ENCODE measurements at regions not wholly inside any gene's neighbourhood (a gene's known extent, or its start where the extent isn't known, plus 50 kb on each side); places are given as distances from the start of the nearest gene placed in this dataset.

DNA sequence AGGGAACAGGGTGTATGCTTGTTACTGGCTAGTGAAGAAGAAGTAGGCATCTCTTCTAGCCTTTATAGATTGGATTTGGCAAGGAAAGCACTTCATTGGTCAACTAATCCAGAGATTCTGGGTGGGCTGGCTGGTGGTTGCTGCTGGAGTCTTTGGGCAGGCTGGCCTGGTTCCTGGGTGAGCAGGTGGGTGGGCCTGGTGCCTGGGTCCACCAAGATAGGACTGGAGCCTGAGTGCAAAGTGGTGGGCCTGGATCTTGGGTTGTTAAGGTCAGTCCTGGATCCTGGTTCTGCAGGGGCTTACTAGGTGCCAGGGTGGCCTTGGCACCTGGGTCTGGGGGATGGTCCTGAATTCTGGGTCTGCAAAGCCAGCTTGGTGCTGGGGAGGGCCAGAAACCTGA, 482.4 kb upstream of the GHITM start:
- DNase-seq (ENCODE audit: low read depth in 2 of 2): no peak
- TF ChIP-seq, protein P1, sequence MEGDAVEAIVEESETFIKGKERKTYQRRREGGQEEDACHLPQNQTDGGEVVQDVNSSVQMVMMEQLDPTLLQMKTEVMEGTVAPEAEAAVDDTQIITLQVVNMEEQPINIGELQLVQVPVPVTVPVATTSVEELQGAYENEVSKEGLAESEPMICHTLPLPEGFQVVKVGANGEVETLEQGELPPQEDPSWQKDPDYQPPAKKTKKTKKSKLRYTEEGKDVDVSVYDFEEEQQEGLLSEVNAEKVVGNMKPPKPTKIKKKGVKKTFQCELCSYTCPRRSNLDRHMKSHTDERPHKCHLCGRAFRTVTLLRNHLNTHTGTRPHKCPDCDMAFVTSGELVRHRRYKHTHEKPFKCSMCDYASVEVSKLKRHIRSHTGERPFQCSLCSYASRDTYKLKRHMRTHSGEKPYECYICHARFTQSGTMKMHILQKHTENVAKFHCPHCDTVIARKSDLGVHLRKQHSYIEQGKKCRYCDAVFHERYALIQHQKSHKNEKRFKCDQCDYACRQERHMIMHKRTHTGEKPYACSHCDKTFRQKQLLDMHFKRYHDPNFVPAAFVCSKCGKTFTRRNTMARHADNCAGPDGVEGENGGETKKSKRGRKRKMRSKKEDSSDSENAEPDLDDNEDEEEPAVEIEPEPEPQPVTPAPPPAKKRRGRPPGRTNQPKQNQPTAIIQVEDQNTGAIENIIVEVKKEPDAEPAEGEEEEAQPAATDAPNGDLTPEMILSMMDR (IDR thresholded peaks at IDR 0.05; ENCODE audit: low read depth, low read length): no peak
- no peak overlapping the region for H3K4me3 ChIP-seq (replicated peaks in 1 of 2; ENCODE audit: low read depth in 2 of 2, low read length in 2 of 2)

DNA sequence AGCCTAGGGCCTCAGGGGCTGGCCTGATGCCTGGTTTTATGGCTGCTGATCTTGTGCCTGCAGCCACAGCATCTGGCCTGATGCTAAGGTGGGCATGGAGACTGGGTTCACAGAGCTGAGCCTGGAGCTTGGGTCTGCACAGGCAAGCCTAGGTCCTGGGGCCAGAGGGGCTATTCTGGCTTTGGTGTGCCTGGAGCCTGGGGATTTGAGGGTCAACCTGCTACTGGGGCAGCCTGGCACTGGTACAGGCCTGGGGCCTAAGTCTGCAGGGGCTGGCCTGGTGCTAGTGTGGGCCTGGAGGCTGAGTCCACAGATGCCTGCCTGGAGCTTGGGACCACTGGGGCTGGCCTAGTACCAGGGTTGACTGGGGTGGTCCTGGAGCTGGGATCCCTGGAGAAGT, 481.8 kb upstream of the GHITM start:
- H3K4me3 ChIP-seq (replicated peaks in 1 of 2; ENCODE audit: low read depth in 2 of 2, low read length in 2 of 2): no peak overlapping the region
- DNase-seq (ENCODE audit: low read depth in 2 of 2): no peak
- TF ChIP-seq, protein P1 (IDR thresholded peaks at IDR 0.05; ENCODE audit: low read depth, low read length): no peak

DNA sequence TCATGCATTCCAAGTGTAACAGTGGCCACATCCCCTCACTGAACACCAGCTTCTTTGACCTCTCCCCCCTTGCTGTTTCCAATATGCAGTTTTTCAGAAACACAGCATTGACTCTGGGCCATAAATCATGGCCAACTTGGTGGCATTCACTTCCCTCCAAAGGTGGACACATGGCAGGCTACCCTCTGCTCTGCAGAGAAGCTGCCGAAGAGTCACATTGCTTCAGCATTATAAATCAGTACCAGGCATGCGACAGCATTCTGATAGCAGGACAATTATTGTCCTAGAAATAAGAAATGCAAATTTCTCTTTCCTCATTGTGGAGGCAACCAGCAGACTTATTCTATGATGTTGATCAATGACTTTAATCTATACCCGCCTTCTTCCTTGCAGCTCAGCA, 475.4 kb upstream of the GHITM start:
- TF ChIP-seq, protein P1 (IDR thresholded peaks at IDR 0.05; ENCODE audit: low read depth, low read length): no peak
- no peak overlapping the region for H3K4me3 ChIP-seq (replicated peaks in 1 of 2; ENCODE audit: low read depth in 2 of 2, low read length in 2 of 2)
- DNase-seq (ENCODE audit: low read depth in 2 of 2): no peak

DNA sequence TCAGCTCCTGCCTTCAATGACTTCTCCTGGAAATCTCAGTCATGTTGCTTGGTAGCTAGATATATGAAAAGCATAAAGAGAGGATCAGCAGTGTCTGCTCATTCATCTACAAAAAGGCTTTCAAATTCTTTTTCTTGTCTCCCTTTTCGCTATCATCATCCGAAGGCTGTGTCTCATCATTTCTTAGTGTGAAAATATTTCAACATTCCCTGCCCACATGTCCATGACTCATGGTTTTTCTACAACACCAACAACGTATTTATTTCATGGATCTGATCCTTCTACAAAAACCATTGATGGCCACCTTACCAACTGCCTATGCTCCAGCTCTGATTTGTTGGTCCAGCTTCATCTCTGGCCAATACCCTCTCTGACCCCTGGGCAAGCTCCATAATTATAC, 472.5 kb upstream of the GHITM start:
- TF ChIP-seq, protein P1 (IDR thresholded peaks at IDR 0.05; ENCODE audit: low read depth, low read length): no peak
- H3K4me3 ChIP-seq (replicated peaks in 1 of 2; ENCODE audit: low read depth in 2 of 2, low read length in 2 of 2): no peak overlapping the region

DNA sequence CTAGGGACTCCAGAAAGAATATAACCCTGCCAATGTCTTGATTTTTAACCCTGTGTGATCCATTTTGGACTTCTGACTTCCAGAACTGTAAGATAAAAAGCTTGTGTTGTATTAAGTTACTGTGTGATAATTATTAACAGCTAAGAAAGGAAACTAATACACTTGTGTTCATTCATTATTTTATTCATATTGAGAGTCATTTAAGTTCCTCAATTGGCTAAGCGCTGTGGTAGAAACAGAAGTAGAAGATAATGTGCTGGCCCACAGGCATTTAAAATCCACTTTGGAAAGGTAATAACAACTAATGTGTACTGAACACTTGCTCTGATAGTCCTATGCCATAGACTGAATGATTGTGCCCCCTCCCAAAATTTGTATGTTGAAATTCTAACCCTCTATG, 471.7 kb upstream of the GHITM start:
- DNase-seq (ENCODE audit: low read depth in 2 of 2): no peak
- no peak overlapping the region for H3K4me3 ChIP-seq (replicated peaks in 1 of 2; ENCODE audit: low read depth in 2 of 2, low read length in 2 of 2)
- TF ChIP-seq, protein P1 (IDR thresholded peaks at IDR 0.05; ENCODE audit: low read depth, low read length): no peak

More for the DNA sequence above, 472.5 kb upstream of the GHITM start:
- DNase-seq (ENCODE audit: low read depth in 2 of 2): peak; percentile 22 to 36

DNA sequence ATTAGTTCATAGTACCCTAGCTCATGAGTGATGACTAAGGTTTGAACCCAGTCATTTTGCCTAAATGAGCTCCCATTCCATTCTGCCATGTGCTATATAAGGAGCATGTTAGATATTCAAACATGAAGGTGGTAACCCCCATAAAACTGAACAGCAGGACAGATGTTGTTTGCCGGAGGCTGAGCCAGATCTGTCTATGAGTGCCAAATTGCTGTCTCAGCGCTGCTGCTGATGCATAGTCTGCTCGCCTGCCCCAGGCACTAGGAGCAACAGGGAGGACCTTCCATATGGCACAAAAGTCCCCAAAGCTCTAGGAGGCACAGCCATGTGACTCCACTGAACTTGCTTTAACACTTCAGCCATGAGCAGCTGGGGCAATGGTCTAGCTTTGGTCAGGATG, 466.0 kb upstream of the GHITM start:
- no peak overlapping the region for H3K4me3 ChIP-seq (replicated peaks in 1 of 2; ENCODE audit: low read depth in 2 of 2, low read length in 2 of 2)
- DNase-seq (ENCODE audit: low read depth in 2 of 2): no peak
- TF ChIP-seq, protein P1 (IDR thresholded peaks at IDR 0.05; ENCODE audit: low read depth, low read length): no peak

DNA sequence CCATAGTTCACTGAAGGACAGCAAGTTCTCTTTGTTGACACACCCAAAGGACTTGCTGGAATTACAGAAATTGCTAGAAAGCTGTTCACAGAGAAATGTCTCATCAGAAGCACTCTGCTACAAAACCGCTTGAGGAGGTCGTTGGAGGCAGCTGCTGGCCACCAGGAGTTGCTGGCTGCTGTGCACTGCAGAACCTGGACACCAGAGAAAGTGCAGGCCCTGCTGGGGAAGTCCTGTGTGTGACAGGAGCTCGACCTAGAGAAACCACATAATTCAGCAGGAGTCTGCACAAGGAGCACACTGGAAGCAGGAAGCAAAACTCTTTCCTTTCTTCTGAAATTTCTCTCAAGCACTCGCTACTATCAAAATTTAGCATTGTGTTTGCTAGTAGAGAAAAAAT, 461.5 kb upstream of the GHITM start:
- TF ChIP-seq, protein P1 (IDR thresholded peaks at IDR 0.05; ENCODE audit: low read depth, low read length): no peak
- DNase-seq (ENCODE audit: low read depth in 2 of 2): peak in 1 of 2 donors; percentile 6
- no peak overlapping the region for H3K4me3 ChIP-seq (replicated peaks in 1 of 2; ENCODE audit: low read depth in 2 of 2, low read length in 2 of 2)

Data from cardiac fibroblast (primary cell).